IMR-90 (cell line): ENCODE measurements at regions not wholly inside any gene's neighbourhood (a gene's known extent, or its start where the extent isn't known, plus 50 kb on each side); places are given as distances from the start of the nearest gene placed in this dataset.

Experiments
- CEBPB ChIP-seq: IDR thresholded peaks from 2 replicates; pipeline ENCODE4 v1.6.1; 2012; ENCODE audit warnings: low read depth, low read length, improper control_type of control experiment
- FOS ChIP-seq: fragments of 150-350 bp; IDR thresholded peaks from 2 replicates; pipeline ENCODE4 v1.6.1; 2016; ENCODE audit warnings: low read depth, low read length
- NFE2L2 ChIP-seq: fragments of 150-350 bp; IDR thresholded peaks from 2 replicates; pipeline ENCODE4 v1.6.1; 2016; ENCODE audit warnings: low read depth, mild to moderate bottlenecking, low read length
- POLR2A ChIP-seq: IDR thresholded peaks from 2 replicates; pipeline ENCODE4 v1.6.1; 2012; ENCODE audit warnings: mild to moderate bottlenecking, low read depth, low read length
- RAD21 ChIP-seq: IDR thresholded peaks from 2 replicates; pipeline ENCODE4 v1.6.1; 2012; ENCODE audit warnings: low read length, improper control_type of control experiment
- SMC3 ChIP-seq: fragments of 150-350 bp; IDR thresholded peaks from 2 replicates; pipeline ENCODE4 v1.6.1; 2016; ENCODE audit warnings: low read depth, mild to moderate bottlenecking, antibody characterized with exemption, low read length, moderate library complexity
- TF ChIP-seq, protein P1 (sequence below): conservative IDR thresholded peaks from 2 replicates; pipeline ENCODE4 v1.5.1; 2012; ENCODE audit warnings: mild to moderate bottlenecking, low read depth, low read length, improper control_type of control experiment

DNA sequence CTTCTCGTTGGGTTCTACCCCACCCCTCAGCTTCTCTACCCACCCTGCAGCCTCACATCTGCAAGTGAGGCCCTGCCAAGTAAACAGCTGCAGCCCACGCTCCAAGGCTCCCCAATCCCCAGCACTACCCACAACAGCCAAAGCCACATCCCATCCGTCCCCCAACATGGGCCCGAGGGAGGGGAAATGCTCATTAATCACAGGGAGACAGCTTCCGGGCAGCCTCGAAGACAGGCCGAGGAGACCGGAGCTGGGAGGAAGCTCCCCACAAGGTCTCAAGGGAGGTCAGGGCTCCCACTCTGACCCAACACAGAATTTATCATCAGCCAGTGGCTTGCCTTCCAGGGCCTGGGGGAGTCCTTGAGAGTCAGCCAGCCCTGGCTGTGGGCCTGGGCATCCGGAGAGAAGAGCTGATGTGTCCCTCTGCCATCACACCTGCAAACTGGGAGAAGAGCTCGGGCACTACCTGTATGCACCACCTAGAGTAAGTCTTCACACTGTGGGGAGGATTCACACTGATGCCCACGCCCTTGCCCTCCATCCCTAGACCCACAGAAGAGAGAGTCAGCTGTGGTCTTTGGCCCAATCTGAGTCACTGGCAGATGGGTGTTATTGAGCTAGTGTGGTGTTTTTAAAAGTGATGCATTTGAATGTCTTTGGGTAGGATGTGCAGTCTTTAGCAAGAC, 115.5 kb upstream of the ZMIZ1 start:
- TF ChIP-seq POLR2A (no peak), CEBPB (no peak), NFE2L2 (no peak), RAD21 (no peak), FOS (no peak), SMC3 (no peak)
- TF ChIP-seq, protein P1, sequence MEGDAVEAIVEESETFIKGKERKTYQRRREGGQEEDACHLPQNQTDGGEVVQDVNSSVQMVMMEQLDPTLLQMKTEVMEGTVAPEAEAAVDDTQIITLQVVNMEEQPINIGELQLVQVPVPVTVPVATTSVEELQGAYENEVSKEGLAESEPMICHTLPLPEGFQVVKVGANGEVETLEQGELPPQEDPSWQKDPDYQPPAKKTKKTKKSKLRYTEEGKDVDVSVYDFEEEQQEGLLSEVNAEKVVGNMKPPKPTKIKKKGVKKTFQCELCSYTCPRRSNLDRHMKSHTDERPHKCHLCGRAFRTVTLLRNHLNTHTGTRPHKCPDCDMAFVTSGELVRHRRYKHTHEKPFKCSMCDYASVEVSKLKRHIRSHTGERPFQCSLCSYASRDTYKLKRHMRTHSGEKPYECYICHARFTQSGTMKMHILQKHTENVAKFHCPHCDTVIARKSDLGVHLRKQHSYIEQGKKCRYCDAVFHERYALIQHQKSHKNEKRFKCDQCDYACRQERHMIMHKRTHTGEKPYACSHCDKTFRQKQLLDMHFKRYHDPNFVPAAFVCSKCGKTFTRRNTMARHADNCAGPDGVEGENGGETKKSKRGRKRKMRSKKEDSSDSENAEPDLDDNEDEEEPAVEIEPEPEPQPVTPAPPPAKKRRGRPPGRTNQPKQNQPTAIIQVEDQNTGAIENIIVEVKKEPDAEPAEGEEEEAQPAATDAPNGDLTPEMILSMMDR: no peak
